A549 (cell line): ENCODE measurements at regions not wholly inside any gene's neighbourhood (a gene's known extent, or its start where the extent isn't known, plus 50 kb on each side); places are given as distances from the start of the nearest gene placed in this dataset.

Source experiments
- CHD4 ChIP-seq: fragments of 200-600 bp; sonication (generic); IDR thresholded peaks from 2 replicates; pipeline ENCODE4 v1.6.1; 2016; ENCODE audit warnings: antibody characterized with exemption, mild to moderate bottlenecking, borderline replicate concordance
- CTCF ChIP-seq: fragments of >200 bp; sonication (Bioruptor Twin); formaldehyde crosslinking; IDR thresholded peaks from 3 replicates; pipeline ENCODE4 v1.5.1; 2016
- EP300 ChIP-seq, 2 experiments: fragments of >200 bp; sonication (Bioruptor Twin); formaldehyde crosslinking; IDR thresholded peaks; 2 replicates in 1 of 2; 3 replicates in 1 of 2; pipeline ENCODE4 v1.6.1; 2016 to 2017
- ESRRA ChIP-seq: fragments of 150-350 bp; IDR thresholded peaks from 2 replicates; pipeline ENCODE4 v1.6.1; 2014; ENCODE audit warnings: mild to moderate bottlenecking, low read length, borderline replicate concordance
- POLR2A ChIP-seq: IDR thresholded peaks from 2 replicates; pipeline ENCODE4 v1.6.1; 2012; ENCODE audit warnings: mild to moderate bottlenecking, low read length
- RAD21 ChIP-seq, 2 experiments: fragments of >200 bp in 1 of 2; sonication (Bioruptor Twin) in 1 of 2; formaldehyde crosslinking in 1 of 2; IDR thresholded peaks in 1 of 2; conservative IDR thresholded peaks in 1 of 2; 2 replicates in 1 of 2; 3 replicates in 1 of 2; pipeline ENCODE4 v1.6.1; 2012 to 2018; ENCODE audit warnings: inconsistent platforms in 1 of 2
- RCOR1 ChIP-seq: fragments of 150-350 bp; IDR thresholded peaks from 2 replicates; pipeline ENCODE4 v1.6.1; 2014; ENCODE audit warnings: antibody characterized with exemption, low read length, low read depth
- REST ChIP-seq: fragments of 200-600 bp; sonication (generic); IDR thresholded peaks from 2 replicates; pipeline ENCODE4 v1.6.1; 2016; ENCODE audit warnings: antibody characterized with exemption, mild to moderate bottlenecking, moderate library complexity
- RFX5 ChIP-seq: fragments of 450-650 bp; IDR thresholded peaks from 2 replicates; pipeline ENCODE4 v1.7.1; 2014; ENCODE audit warnings: antibody characterized with exemption, mild to moderate bottlenecking, moderate library complexity
- ZFP36 ChIP-seq: fragments of 450-650 bp; IDR thresholded peaks from 2 replicates; pipeline ENCODE4 v1.6.1; 2014; ENCODE audit warnings: borderline replicate concordance; ENCODE audit not compliant: partially characterized antibody

GRCh38 chr14:101247842-101248725 lies 313.2 kb upstream of the DIO3 start:
- TF ChIP-seq REST (no peak), POLR2A (no peak), CHD4 (no peak), ESRRA (no peak), CTCF (no peak), RCOR1 (no peak), RAD21 (conservative IDR thresholded peaks at IDR 0.05 in 1 of 2, IDR thresholded peaks at IDR 0.05 in 1 of 2) (no peak), EP300 (IDR thresholded peaks at IDR 0.05) (no peak), ZFP36 (no peak), RFX5 (no peak)
